DMS 273 (cell line): ENCODE measurements at regions not wholly inside any gene's neighbourhood (a gene's known extent, or its start where the extent isn't known, plus 50 kb on each side); places are given as distances from the start of the nearest gene placed in this dataset.

Source experiments
- DNase-seq: peaks from one replicate; lab custom pipeline; 2025; ENCODE audit not compliant: unreplicated experiment; lab: John Stamatoyannopoulos, UW

- no peak for DNase-seq
These were observed 58.3 kb upstream of the ACO1 start for GRCh38 chr9:32326146-32326545.

- DNase-seq = no peak
These were observed 53.2 kb upstream of the ACO1 start for GRCh38 chr9:32331240-32331639.

GRCh38 chr9:32334112-32334511 lies 50.3 kb upstream of the ACO1 start:
- no peak for DNase-seq
